K562 (cell line): ENCODE measurements at regions not wholly inside any gene's neighbourhood (a gene's known extent, or its start where the extent isn't known, plus 50 kb on each side); places are given as distances from the start of the nearest gene placed in this dataset.

Experiments used
- DIDO1 ChIP-seq: fragments of 450-650 bp; IDR thresholded peaks from 2 replicates; pipeline ENCODE4 v1.6.1; 2016; ENCODE audit warnings: low read depth, missing biosample characterization, missing genetic modification characterization
- DPF2 ChIP-seq: fragments of 450-650 bp; IDR thresholded peaks from 2 replicates; pipeline ENCODE4 v1.6.1; 2016
- HIVEP1 ChIP-seq: fragments of 250-450 bp; sonication (Bioruptor Pico); IDR thresholded peaks from 2 replicates; pipeline ENCODE4 v1.4.0; 2020; ENCODE audit warnings: mild to moderate bottlenecking
- MECOM ChIP-seq: fragments of 250-450 bp; sonication (Bioruptor Pico); IDR thresholded peaks from 2 replicates; pipeline ENCODE4 v1.8.0; 2022; ENCODE audit warnings: inconsistent platforms
- NR2C1 ChIP-seq, 2 experiments: fragments of 450-650 bp; IDR thresholded peaks; 2 replicates each; pipeline ENCODE4 v1.6.1; 2017; ENCODE audit warnings: mild to moderate bottlenecking in 2 of 2, antibody characterized with exemption in 1 of 2, inconsistent platforms in 1 of 2, missing compliant biosample characterization in 1 of 2, missing genetic modification characterization in 1 of 2
- PTTG1 ChIP-seq: fragments of 450-650 bp; IDR thresholded peaks from 2 replicates; pipeline ENCODE4 v1.6.1; 2016; ENCODE audit warnings: low read depth, mild to moderate bottlenecking, missing genetic modification characterization, missing compliant biosample characterization
- RAD21 ChIP-seq, 2 experiments: fragments of 250-450 bp in 1 of 2; fragments of 450-650 bp in 1 of 2; sonication (Bioruptor Pico) in 1 of 2; formaldehyde crosslinking in 1 of 2; IDR thresholded peaks in 1 of 2; conservative IDR thresholded peaks in 1 of 2; 2 replicates each; pipeline versions ENCODE4 v1.4.0 to v1.8.0; 2020 to 2022; ENCODE audit warnings: mild to moderate bottlenecking in 2 of 2, moderate library complexity in 1 of 2
- SMAD4 ChIP-seq: fragments of 250-450 bp; sonication (Bioruptor Pico); conservative IDR thresholded peaks from 2 replicates; pipeline ENCODE4 v1.8.0; 2021; ENCODE audit warnings: inconsistent platforms, mild to moderate bottlenecking, moderate library complexity
- TEAD2 ChIP-seq: fragments of 450-650 bp; IDR thresholded peaks from 2 replicates; pipeline ENCODE4 v1.6.1; 2016; ENCODE audit warnings: missing genetic modification characterization, control low read depth, missing compliant biosample characterization
- ZBTB17 ChIP-seq: fragments of 450-650 bp; formaldehyde crosslinking; IDR thresholded peaks from 2 replicates; pipeline ENCODE4 v1.4.0; 2020; ENCODE audit warnings: mild to moderate bottlenecking
- ZKSCAN3 ChIP-seq: fragments of 250-450 bp; sonication (Bioruptor Pico); IDR thresholded peaks from 2 replicates; pipeline ENCODE4 v1.4.0; 2020
- ZNF175 ChIP-seq: fragments of 200-800 bp; sonication (Bioruptor generic); IDR thresholded peaks from 2 replicates; pipeline ENCODE4 v1.6.1; 2016; ENCODE audit warnings: low read depth, mild to moderate bottlenecking, missing genetic modification characterization, missing compliant biosample characterization
- ZNF644 ChIP-seq: fragments of 200-800 bp; sonication (Bioruptor generic); IDR thresholded peaks from 2 replicates; pipeline ENCODE4 v1.6.1; 2016; ENCODE audit warnings: low read depth, missing genetic modification characterization, missing compliant biosample characterization
- TF ChIP-seq, protein P1 (sequence below): fragments of 250-450 bp; sonication (Bioruptor Pico); IDR thresholded peaks from 2 replicates; pipeline ENCODE4 v1.4.0; 2020
- TF ChIP-seq, protein P2 (sequence below): fragments of 200-800 bp; sonication (Bioruptor generic); IDR thresholded peaks from 2 replicates; pipeline ENCODE4 v1.6.1; 2017; ENCODE audit warnings: missing genetic modification characterization, missing compliant biosample characterization
- TF ChIP-seq, protein P3 (sequence below): fragments of 450-650 bp; IDR thresholded peaks from 2 replicates; pipeline ENCODE4 v1.6.1; 2016; ENCODE audit warnings: missing biosample characterization, missing genetic modification characterization
- TF ChIP-seq, protein P4 (sequence below): fragments of 250-450 bp; sonication (Bioruptor Pico); IDR thresholded peaks from 2 replicates; pipeline ENCODE4 v1.5.0; 2022; ENCODE audit warnings: mild to moderate bottlenecking

DNA sequence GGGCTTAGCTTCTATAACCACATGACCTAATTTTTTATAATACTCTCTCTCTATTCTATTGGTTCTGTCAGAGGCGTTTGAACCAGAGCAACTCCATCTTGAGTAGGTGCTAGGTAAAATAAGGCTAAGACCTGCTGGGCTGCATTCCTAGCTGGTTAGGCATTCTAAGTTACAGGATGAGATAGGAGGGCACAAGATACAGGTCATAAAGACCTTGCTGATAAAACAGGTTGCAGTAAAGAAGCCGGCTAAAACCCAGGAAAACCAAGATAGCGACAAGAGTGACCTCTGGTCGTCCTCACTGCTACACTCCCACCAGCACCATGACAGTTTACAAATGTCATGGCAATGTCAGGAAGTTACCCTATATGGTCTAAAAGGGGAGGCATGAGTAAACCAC, 71.3 kb upstream of the EPB41L1 start (continued):
- TF ChIP-seq, protein P1, sequence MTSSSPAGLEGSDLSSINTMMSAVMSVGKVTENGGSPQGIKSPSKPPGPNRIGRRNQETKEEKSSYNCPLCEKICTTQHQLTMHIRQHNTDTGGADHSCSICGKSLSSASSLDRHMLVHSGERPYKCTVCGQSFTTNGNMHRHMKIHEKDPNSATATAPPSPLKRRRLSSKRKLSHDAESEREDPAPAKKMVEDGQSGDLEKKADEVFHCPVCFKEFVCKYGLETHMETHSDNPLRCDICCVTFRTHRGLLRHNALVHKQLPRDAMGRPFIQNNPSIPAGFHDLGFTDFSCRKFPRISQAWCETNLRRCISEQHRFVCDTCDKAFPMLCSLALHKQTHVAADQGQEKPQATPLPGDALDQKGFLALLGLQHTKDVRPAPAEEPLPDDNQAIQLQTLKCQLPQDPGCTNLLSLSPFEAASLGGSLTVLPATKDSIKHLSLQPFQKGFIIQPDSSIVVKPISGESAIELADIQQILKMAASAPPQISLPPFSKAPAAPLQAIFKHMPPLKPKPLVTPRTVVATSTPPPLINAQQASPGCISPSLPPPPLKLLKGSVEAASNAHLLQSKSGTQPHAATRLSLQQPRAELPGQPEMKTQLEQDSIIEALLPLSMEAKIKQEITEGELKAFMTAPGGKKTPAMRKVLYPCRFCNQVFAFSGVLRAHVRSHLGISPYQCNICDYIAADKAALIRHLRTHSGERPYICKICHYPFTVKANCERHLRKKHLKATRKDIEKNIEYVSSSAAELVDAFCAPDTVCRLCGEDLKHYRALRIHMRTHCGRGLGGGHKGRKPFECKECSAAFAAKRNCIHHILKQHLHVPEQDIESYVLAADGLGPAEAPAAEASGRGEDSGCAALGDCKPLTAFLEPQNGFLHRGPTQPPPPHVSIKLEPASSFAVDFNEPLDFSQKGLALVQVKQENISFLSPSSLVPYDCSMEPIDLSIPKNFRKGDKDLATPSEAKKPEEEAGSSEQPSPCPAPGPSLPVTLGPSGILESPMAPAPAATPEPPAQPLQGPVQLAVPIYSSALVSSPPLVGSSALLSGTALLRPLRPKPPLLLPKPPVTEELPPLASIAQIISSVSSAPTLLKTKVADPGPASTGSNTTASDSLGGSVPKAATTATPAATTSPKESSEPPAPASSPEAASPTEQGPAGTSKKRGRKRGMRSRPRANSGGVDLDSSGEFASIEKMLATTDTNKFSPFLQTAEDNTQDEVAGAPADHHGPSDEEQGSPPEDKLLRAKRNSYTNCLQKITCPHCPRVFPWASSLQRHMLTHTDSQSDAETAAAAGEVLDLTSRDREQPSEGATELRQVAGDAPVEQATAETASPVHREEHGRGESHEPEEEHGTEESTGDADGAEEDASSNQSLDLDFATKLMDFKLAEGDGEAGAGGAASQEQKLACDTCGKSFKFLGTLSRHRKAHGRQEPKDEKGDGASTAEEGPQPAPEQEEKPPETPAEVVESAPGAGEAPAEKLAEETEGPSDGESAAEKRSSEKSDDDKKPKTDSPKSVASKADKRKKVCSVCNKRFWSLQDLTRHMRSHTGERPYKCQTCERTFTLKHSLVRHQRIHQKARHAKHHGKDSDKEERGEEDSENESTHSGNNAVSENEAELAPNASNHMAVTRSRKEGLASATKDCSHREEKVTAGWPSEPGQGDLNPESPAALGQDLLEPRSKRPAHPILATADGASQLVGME, result 0 out of 2 replicates have a peak, but pooled peaks have one; percentile 23
- TF ChIP-seq ZNF175 (CRISPR knock-in tag), result peak; percentile 98
- peak; percentile 34; the same call in 1 of the 2 replicates for TF ChIP-seq DIDO1 (tag)
- TF ChIP-seq ZBTB17 (CRISPR knock-in tag), result peak; percentile 84
- TF ChIP-seq MECOM, result peak; percentile 88
- TF ChIP-seq HIVEP1, result peak; percentile 93
- TF ChIP-seq DPF2, result 0 out of 2 replicates have a peak, but pooled peaks have one; percentile 66
- TF ChIP-seq, protein P2, sequence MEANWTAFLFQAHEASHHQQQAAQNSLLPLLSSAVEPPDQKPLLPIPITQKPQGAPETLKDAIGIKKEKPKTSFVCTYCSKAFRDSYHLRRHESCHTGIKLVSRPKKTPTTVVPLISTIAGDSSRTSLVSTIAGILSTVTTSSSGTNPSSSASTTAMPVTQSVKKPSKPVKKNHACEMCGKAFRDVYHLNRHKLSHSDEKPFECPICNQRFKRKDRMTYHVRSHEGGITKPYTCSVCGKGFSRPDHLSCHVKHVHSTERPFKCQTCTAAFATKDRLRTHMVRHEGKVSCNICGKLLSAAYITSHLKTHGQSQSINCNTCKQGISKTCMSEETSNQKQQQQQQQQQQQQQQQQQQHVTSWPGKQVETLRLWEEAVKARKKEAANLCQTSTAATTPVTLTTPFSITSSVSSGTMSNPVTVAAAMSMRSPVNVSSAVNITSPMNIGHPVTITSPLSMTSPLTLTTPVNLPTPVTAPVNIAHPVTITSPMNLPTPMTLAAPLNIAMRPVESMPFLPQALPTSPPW (CRISPR knock-in tag), result peak; percentile 34; the same call in 1 of the 2 replicates
- TF ChIP-seq ZNF644 (tag), result peak; percentile 92
- 0 out of 2 replicates have a peak, but pooled peaks have one; percentile 10 for TF ChIP-seq NR2C1 (IDR thresholded peaks at IDR 0.05)
- TF ChIP-seq NR2C1 (tag; IDR thresholded peaks at IDR 0.05), result peak; percentile 89
- peak; percentile 91 for TF ChIP-seq PTTG1 (tag)
- peak; percentile 48; the same call in 1 of the 2 replicates for TF ChIP-seq ZKSCAN3 (CRISPR knock-in tag)
- TF ChIP-seq, protein P3, sequence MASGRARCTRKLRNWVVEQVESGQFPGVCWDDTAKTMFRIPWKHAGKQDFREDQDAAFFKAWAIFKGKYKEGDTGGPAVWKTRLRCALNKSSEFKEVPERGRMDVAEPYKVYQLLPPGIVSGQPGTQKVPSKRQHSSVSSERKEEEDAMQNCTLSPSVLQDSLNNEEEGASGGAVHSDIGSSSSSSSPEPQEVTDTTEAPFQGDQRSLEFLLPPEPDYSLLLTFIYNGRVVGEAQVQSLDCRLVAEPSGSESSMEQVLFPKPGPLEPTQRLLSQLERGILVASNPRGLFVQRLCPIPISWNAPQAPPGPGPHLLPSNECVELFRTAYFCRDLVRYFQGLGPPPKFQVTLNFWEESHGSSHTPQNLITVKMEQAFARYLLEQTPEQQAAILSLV, result peak; percentile 74
- peak in 1 of 2 experiments; percentile 15; a peak in 1 of 4 replicates for TF ChIP-seq RAD21 (CRISPR knock-in tag; conservative IDR thresholded peaks at IDR 0.05 in 1 of 2, IDR thresholded peaks at IDR 0.05 in 1 of 2)
- peak; percentile 95 for TF ChIP-seq SMAD4 (CRISPR knock-in tag)
- TF ChIP-seq, protein P4, sequence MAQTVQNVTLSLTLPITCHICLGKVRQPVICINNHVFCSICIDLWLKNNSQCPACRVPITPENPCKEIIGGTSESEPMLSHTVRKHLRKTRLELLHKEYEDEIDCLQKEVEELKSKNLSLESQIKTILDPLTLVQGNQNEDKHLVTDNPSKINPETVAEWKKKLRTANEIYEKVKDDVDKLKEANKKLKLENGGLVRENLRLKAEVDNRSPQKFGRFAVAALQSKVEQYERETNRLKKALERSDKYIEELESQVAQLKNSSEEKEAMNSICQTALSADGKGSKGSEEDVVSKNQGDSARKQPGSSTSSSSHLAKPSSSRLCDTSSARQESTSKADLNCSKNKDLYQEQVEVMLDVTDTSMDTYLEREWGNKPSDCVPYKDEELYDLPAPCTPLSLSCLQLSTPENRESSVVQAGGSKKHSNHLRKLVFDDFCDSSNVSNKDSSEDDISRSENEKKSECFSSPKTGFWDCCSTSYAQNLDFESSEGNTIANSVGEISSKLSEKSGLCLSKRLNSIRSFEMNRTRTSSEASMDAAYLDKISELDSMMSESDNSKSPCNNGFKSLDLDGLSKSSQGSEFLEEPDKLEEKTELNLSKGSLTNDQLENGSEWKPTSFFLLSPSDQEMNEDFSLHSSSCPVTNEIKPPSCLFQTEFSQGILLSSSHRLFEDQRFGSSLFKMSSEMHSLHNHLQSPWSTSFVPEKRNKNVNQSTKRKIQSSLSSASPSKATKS (CRISPR knock-in tag), result peak; percentile 68; the same call in 1 of the 2 replicates
- peak; percentile 79 for TF ChIP-seq TEAD2
